Suprapubic skin (tissue), 3 donors: ENCODE measurements at regions not wholly inside any gene's neighbourhood (a gene's known extent, or its start where the extent isn't known, plus 50 kb on each side); places are given as distances from the start of the nearest gene placed in this dataset.

Experiments used
- POLR2A ChIP-seq, 2 donors: fragments of 450-650 bp; IDR thresholded peaks; one replicate each; pipeline ENCODE4 v1.6.1; 2017; ENCODE audit warnings: antibody characterized with exemption in 2 of 2, mild to moderate bottlenecking in 2 of 2, moderate library complexity in 2 of 2
- TF ChIP-seq, protein P1 (sequence below), 2 donors: fragments of 200-600 bp in 1 of 2; fragments of 450-650 bp in 1 of 2; sonication (generic) in 1 of 2; IDR thresholded peaks; one replicate each; pipeline ENCODE4 v1.5.1; 2016 to 2019; ENCODE audit warnings: antibody characterized with exemption in 2 of 2, mild to moderate bottlenecking in 1 of 2, moderate library complexity in 1 of 2

DNA sequence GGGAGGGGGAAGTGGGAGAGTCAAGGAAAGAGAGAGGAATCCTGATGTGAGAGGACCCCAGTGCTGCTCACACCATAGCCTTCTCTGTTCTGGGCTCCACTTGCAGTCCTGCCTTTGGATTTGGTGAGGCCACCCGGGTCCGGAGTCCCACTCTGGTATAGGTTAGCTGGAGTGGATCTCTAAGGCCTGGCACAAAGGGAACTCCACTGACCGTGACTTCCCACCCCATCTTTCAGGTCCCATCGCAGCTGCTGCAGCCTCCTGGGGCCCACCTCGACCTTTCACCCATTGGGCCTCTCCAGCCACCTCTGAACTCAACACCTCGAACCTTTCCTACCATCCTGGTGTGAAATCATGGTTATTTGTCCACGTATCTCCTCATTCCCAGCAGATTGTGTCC is 324.4 kb downstream of the MATN1 start:
- TF ChIP-seq, protein P1, sequence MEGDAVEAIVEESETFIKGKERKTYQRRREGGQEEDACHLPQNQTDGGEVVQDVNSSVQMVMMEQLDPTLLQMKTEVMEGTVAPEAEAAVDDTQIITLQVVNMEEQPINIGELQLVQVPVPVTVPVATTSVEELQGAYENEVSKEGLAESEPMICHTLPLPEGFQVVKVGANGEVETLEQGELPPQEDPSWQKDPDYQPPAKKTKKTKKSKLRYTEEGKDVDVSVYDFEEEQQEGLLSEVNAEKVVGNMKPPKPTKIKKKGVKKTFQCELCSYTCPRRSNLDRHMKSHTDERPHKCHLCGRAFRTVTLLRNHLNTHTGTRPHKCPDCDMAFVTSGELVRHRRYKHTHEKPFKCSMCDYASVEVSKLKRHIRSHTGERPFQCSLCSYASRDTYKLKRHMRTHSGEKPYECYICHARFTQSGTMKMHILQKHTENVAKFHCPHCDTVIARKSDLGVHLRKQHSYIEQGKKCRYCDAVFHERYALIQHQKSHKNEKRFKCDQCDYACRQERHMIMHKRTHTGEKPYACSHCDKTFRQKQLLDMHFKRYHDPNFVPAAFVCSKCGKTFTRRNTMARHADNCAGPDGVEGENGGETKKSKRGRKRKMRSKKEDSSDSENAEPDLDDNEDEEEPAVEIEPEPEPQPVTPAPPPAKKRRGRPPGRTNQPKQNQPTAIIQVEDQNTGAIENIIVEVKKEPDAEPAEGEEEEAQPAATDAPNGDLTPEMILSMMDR (IDR thresholded peaks at IDR 0.05) = no peak
- TF ChIP-seq POLR2A (IDR thresholded peaks at IDR 0.05) = no peak
